PC-3 (cell line): ENCODE measurements at regions not wholly inside any gene's neighbourhood (a gene's known extent, or its start where the extent isn't known, plus 50 kb on each side); places are given as distances from the start of the nearest gene placed in this dataset.

ENCODE experiments used
- ATAC-seq: fragments of 200-7000 bp; cut with Tn5 transposase; 2 replicates; pipeline ENCODE4 v1.9.1; 2020; ENCODE audit warnings: mild to moderate bottlenecking, moderate library complexity
- BruUV-seq: library from RNA; stranded (reverse); fragments of 400-500 nt; replicated peaks from 2 replicates; lab custom pipeline; 2021; lab: Mats Ljungman, UMichigan
- CTCF ChIA-PET: fragments of 300-600 bp; sonication (Branson Sonifier 250); formaldehyde crosslinking; loops from one replicate; lab custom pipeline; 2022; ENCODE audit warnings: antibody characterized with exemption; lab: Charles Lee
- POLR2A ChIA-PET: fragments of 300-600 bp; sonication (Branson Sonifier 250); formaldehyde crosslinking; loops from one replicate; lab custom pipeline; 2022; ENCODE audit warnings: antibody characterized with exemption; ENCODE audit not compliant: unreplicated experiment; lab: Charles Lee
- DNase-seq: peaks from one replicate; pipeline ENCODE4 v3.0.0-alpha.2; 2015
- H2AFZ ChIP-seq: fragments of 300-600 bp; sonication (generic); 2 replicates; pipeline ENCODE4 v1.6.0; 2016; ENCODE audit warnings: antibody characterized with exemption, low read length
- H3F3A ChIP-seq: fragments of 300-600 bp; sonication (generic); one replicate; pipeline ENCODE4 v1.6.0; 2017; ENCODE audit warnings: antibody characterized with exemption, low read length, control low read depth, mild to moderate bottlenecking; ENCODE audit not compliant: unreplicated experiment
- H3K27ac ChIP-seq: fragments of 300-600 bp; sonication (generic); 2 replicates; pipeline ENCODE4 v1.5.1; 2016; ENCODE audit warnings: mild to moderate bottlenecking, low read length
- H3K27me3 ChIP-seq: fragments of 300-600 bp; sonication (generic); 2 replicates; pipeline ENCODE4 v1.6.1; 2016; ENCODE audit warnings: low read length, mixed read lengths
- H3K36me3 ChIP-seq: fragments of 300-600 bp; sonication (generic); 2 replicates; pipeline ENCODE4 v1.6.1; 2016; ENCODE audit warnings: low read depth, mixed run types, low read length, mixed read lengths
- H3K4me1 ChIP-seq: fragments of 300-600 bp; sonication (generic); 2 replicates; pipeline ENCODE4 v1.5.1; 2016; ENCODE audit warnings: low read length; ENCODE audit not compliant: insufficient read depth
- H3K4me2 ChIP-seq: fragments of 300-600 bp; sonication (generic); 2 replicates; pipeline ENCODE4 v1.6.0; 2016; ENCODE audit warnings: low read length
- H3K4me3 ChIP-seq: fragments of 300-600 bp; sonication (generic); 2 replicates; pipeline ENCODE4 v1.5.1; 2016; ENCODE audit warnings: mild to moderate bottlenecking, low read length, mixed read lengths
- H3K79me2 ChIP-seq: fragments of 300-600 bp; sonication (generic); 2 replicates; pipeline ENCODE4 v1.6.1; 2017; ENCODE audit warnings: low read length, mixed read lengths
- H3K9ac ChIP-seq: fragments of 300-600 bp; sonication (generic); 2 replicates; pipeline ENCODE4 v1.6.0; 2016; ENCODE audit warnings: mild to moderate bottlenecking, low read length
- H3K9me2 ChIP-seq: fragments of 300-600 bp; sonication (generic); replicated peaks from 2 replicates; pipeline ENCODE4 v1.6.1; 2016; ENCODE audit warnings: mixed run types, low read length, mixed read lengths
- H3K9me3 ChIP-seq: fragments of 300-600 bp; sonication (generic); 2 replicates; pipeline ENCODE4 v1.6.1; 2016; ENCODE audit warnings: low read length, mixed read lengths
- H4K20me1 ChIP-seq: fragments of 300-600 bp; sonication (generic); 2 replicates; pipeline ENCODE4 v1.6.1; 2016; ENCODE audit warnings: low read length, mixed read lengths
- EZH2 ChIP-seq: fragments of 300-600 bp; sonication (generic); IDR thresholded peaks from one replicate; pipeline ENCODE4 v1.6.1; 2017; ENCODE audit warnings: antibody characterized with exemption, mild to moderate bottlenecking, low read length; ENCODE audit not compliant: unreplicated experiment
- EZH2phosphoT487 ChIP-seq: fragments of 300-600 bp; sonication (generic); IDR thresholded peaks from 2 replicates; pipeline ENCODE4 v1.6.1; 2018; ENCODE audit warnings: mild to moderate bottlenecking, antibody characterized with exemption, low read length, borderline replicate concordance
- intact Hi-C: fragments of 100-400 bp; cut with micrococcal nuclease; formaldehyde crosslinking; loops from 2 replicates; pipeline ENCODE4 v1.9.0; 2023
- TF ChIP-seq, protein P1 (sequence below): fragments of 300-600 bp; sonication (generic); conservative IDR thresholded peaks from 2 replicates; pipeline ENCODE4 v1.5.1; 2017; ENCODE audit warnings: antibody characterized with exemption, low read depth, mild to moderate bottlenecking, low read length

DNA sequence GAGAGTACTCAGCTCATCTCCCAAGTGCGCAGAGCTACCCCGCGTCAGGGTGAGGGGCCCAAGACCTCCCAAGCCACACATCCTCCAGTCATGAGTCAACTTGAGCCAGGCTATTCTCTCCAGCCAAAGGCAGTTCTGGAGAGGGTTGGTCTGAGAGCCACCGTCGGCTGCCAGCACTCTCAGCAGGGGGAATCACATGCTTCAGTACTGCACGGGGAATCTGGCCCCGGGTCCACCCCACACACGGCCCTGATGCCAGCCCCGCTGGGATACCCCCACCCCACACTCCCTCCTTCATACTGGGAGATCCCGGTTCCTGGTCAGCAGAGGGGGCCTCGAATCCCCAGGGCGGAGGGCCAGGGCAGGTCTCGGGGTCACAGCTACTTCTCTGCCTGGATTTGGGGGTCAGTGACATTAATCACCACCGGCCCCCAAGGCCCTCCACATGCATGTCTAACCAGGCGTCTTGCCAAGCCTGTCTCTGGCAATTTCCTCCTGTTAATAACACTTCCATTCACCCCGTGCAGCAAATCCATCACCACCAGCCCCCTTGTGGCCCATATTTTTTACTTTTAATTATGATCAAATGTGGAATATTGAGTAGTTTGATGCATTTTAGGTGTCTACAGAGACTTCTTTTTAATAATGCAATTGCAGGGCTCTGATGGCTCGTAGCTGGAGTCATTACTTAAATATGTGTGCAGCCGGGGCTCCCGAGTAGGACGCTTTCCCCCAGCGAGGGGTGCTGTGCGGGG lies 102.9 kb upstream of the PPP1R26 start:
- Histone ChIP-seq H3K9me2 (no peaks in the 10 kb centered on the region), H3K36me3 (no peaks in the 10 kb centered on the region), H3K4me2 (no peak overlapping the region), H3K4me3 (no peak overlapping the region), H4K20me1 (no peaks in the 10 kb centered on the region), H3K79me2 (no peaks in the 10 kb centered on the region), H3K27ac (no peak overlapping the region), H3K9me3 (no peaks in the 10 kb centered on the region), H2AFZ (no peak overlapping the region), H3K27me3 (peaks cover 24% of the 10 kb centered on the region; the same call in 1 of the 2 replicates), H3K4me1 (no peaks in the 10 kb centered on the region), H3K9ac (no peak overlapping the region), H3F3A (no peaks in the 10 kb centered on the region)
- CTCF ChIA-PET: no interaction called here
- ATAC-seq: no peak
- POLR2A ChIA-PET: no interaction called here
- intact Hi-C loops: no loop called here
- DNase-seq: no peak
- TF ChIP-seq EZH2 (no peak), EZH2phosphoT487 (no peak)
- TF ChIP-seq, protein P1, sequence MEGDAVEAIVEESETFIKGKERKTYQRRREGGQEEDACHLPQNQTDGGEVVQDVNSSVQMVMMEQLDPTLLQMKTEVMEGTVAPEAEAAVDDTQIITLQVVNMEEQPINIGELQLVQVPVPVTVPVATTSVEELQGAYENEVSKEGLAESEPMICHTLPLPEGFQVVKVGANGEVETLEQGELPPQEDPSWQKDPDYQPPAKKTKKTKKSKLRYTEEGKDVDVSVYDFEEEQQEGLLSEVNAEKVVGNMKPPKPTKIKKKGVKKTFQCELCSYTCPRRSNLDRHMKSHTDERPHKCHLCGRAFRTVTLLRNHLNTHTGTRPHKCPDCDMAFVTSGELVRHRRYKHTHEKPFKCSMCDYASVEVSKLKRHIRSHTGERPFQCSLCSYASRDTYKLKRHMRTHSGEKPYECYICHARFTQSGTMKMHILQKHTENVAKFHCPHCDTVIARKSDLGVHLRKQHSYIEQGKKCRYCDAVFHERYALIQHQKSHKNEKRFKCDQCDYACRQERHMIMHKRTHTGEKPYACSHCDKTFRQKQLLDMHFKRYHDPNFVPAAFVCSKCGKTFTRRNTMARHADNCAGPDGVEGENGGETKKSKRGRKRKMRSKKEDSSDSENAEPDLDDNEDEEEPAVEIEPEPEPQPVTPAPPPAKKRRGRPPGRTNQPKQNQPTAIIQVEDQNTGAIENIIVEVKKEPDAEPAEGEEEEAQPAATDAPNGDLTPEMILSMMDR: no peak
- no TSS peak for BruUV-seq

DNA sequence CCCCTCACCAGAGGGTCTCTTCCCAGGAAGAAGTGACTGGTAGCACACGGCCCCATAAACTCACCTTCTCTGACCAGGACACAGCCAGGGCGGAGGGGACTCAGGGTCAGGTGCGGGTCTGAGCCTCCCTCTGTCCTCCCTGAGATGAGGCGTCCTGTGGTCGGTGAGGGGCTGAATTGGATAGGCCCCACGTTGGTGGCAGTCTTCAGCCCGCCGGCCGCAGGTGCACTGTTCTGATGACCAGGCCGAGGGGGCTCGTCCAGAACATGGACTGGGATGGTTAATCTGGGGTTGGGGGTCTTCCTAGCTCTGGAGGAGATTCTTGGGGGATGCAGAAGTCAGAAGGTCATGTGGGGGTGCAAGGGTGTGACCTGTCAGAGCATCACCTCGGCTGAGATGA lies 102.2 kb upstream of the PPP1R26 start:
- no peak overlapping the region for H2AFZ ChIP-seq
- TF ChIP-seq EZH2 (no peak), EZH2phosphoT487 (no peak)
- TF ChIP-seq, protein P1: no peak
- H3K4me2 ChIP-seq: no peak overlapping the region
- H3K4me1 ChIP-seq: no peaks in the 10 kb centered on the region
- H4K20me1 ChIP-seq: no peaks in the 10 kb centered on the region
- no TSS peak for BruUV-seq
- ChIA-PET POLR2A (no interaction called here), CTCF (no interaction called here)
- no peaks in the 10 kb centered on the region for H3K9me3 ChIP-seq
- DNase-seq: no peak
- H3K79me2 ChIP-seq: no peaks in the 10 kb centered on the region
- H3K36me3 ChIP-seq: no peaks in the 10 kb centered on the region
- H3K9ac ChIP-seq: no peak overlapping the region
- H3K9me2 ChIP-seq: no peaks in the 10 kb centered on the region
- peaks cover 22% of the 10 kb centered on the region; the same call in 1 of the 2 replicates for H3K27me3 ChIP-seq
- no peak overlapping the region for H3K4me3 ChIP-seq
- intact Hi-C loops: no loop called here
- H3F3A ChIP-seq: no peaks in the 10 kb centered on the region
- H3K27ac ChIP-seq: no peak overlapping the region
- ATAC-seq: no peak

GRCh38 chr9:135378751-135379150 lies 100.8 kb upstream of the PPP1R26 start:
- H3K4me1 ChIP-seq: no peaks in the 10 kb centered on the region
- BruUV-seq: no TSS peak
- H3K27me3 ChIP-seq: peaks cover 22% of the 10 kb centered on the region; the same call in 1 of the 2 replicates
- no peak overlapping the region for H3K9ac ChIP-seq
- H3K27ac ChIP-seq: no peak overlapping the region
- ATAC-seq (no peak), DNase-seq (no peak)
- H3K4me3 ChIP-seq: no peak overlapping the region
- ChIA-PET CTCF (no interaction called here), POLR2A (no interaction called here)
- H3K9me3 ChIP-seq: no peaks in the 10 kb centered on the region
- no peaks in the 10 kb centered on the region for H4K20me1 ChIP-seq
- H3K4me2 ChIP-seq: no peak overlapping the region
- intact Hi-C loops: no loop called here
- no peaks in the 10 kb centered on the region for H3F3A ChIP-seq
- H2AFZ ChIP-seq: no peak overlapping the region
- no peaks in the 10 kb centered on the region for H3K36me3 ChIP-seq
- H3K79me2 ChIP-seq: no peaks in the 10 kb centered on the region
- H3K9me2 ChIP-seq: no peaks in the 10 kb centered on the region
- TF ChIP-seq EZH2phosphoT487 (no peak), EZH2 (no peak)
- TF ChIP-seq, protein P1: no peak
